SK-N-SH (cell line): ENCODE measurements at regions not wholly inside any gene's neighbourhood (a gene's known extent, or its start where the extent isn't known, plus 50 kb on each side); places are given as distances from the start of the nearest gene placed in this dataset.

Source experiments
- CTCF ChIA-PET: fragments of 300-600, 350-600 bp; formaldehyde crosslinking; extraction: SDS; loops from one replicate; lab custom pipeline; 2021; lab: Yijun Ruan, JAX
- POLR2A ChIA-PET: fragments of 350-600 bp; sonication (Branson Sonifier 250); formaldehyde crosslinking; extraction: SDS; loops from one replicate; lab custom pipeline; 2020; ENCODE audit warnings: antibody characterized with exemption, inconsistent platforms; lab: Yijun Ruan, JAX
- DNase-seq: peaks from one replicate; pipeline ENCODE4 v3.0.0; 2012
- H2AFZ ChIP-seq: fragments of 200-600 bp; sonication (generic); 2 replicates; pipeline ENCODE4 v1.8.1; 2016; ENCODE audit warnings: antibody characterized with exemption, mild to moderate bottlenecking, low read depth
- H3F3A ChIP-seq: fragments of 200-600 bp; sonication (generic); replicated peaks from 2 replicates; pipeline ENCODE3; 2016; ENCODE audit warnings: antibody characterized with exemption, mild to moderate bottlenecking; ENCODE audit not compliant: insufficient read depth
- H3K27ac ChIP-seq, 2 experiments: fragments of 200-500 bp in 1 of 2; fragments of 200-600 bp in 1 of 2; sonication (Bioruptor generic) in 1 of 2; sonication (generic), shearing (Covaris generic) in 1 of 2; 2 replicates each; pipeline versions ENCODE4 v1.5.1 to v1.6.1; 2014 to 2016; ENCODE audit warnings: low read depth in 2 of 2, inconsistent platforms in 1 of 2, low read length in 1 of 2, mild to moderate bottlenecking in 1 of 2, mixed read lengths in 1 of 2
- H3K27me3 ChIP-seq: fragments of 200-600 bp; sonication (generic), shearing (Covaris generic); 2 replicates; pipeline ENCODE4 v1.6.1; 2016; ENCODE audit warnings: mixed run types; ENCODE audit not compliant: insufficient read depth
- H3K36me3 ChIP-seq, 2 experiments: fragments of 200-500 bp in 1 of 2; fragments of 200-600 bp in 1 of 2; sonication (Bioruptor generic) in 1 of 2; sonication (generic) in 1 of 2; replicated peaks in 1 of 2; 2 replicates each; pipeline versions ENCODE3 to v1.5.1; 2014 to 2016; ENCODE audit warnings: low read length in 1 of 2, mild to moderate bottlenecking in 1 of 2; ENCODE audit not compliant: insufficient read depth in 2 of 2, control insufficient read depth in 1 of 2
- H3K4me1 ChIP-seq, 2 experiments: fragments of 200-500 bp in 1 of 2; fragments of 200-600 bp in 1 of 2; sonication (Bioruptor generic) in 1 of 2; sonication (generic), shearing (Covaris generic) in 1 of 2; 2 replicates each; pipeline versions ENCODE4 v1.5.1 to v1.6.1; 2014 to 2016; ENCODE audit warnings: low read depth in 1 of 2, low read length in 1 of 2, mixed run types in 1 of 2; ENCODE audit not compliant: insufficient read depth in 2 of 2, control insufficient read depth in 1 of 2
- H3K4me2 ChIP-seq: fragments of 200-600 bp; sonication (generic), shearing (Covaris generic); 2 replicates; pipeline ENCODE4 v1.6.1; 2017; ENCODE audit warnings: mixed run types
- H3K4me3 ChIP-seq, 2 experiments: fragments of 200-500 bp in 1 of 2; fragments of 200-600 bp in 1 of 2; sonication (Bioruptor generic) in 1 of 2; sonication (generic), shearing (Covaris generic) in 1 of 2; 2 replicates each; pipeline versions ENCODE4 v1.5.1 to v1.8.1; 2014 to 2016; ENCODE audit warnings: low read depth in 2 of 2, inconsistent platforms in 1 of 2, low read length in 1 of 2, mild to moderate bottlenecking in 1 of 2, mixed read lengths in 1 of 2, moderate library complexity in 1 of 2
- H3K79me2 ChIP-seq: fragments of 200-600 bp; sonication (generic); 2 replicates; pipeline ENCODE4 v1.8.1; 2017; ENCODE audit warnings: mild to moderate bottlenecking; ENCODE audit not compliant: insufficient read depth
- H3K9ac ChIP-seq: fragments of 200-600 bp; sonication (generic); 2 replicates; pipeline ENCODE4 v1.6.1; 2017; ENCODE audit warnings: mixed run types
- H3K9me2 ChIP-seq: fragments of 200-600 bp; sonication (generic); 2 replicates; pipeline ENCODE4 v1.6.1; 2017; ENCODE audit warnings: mixed run types
- H3K9me3 ChIP-seq: fragments of 200-600 bp; sonication (generic); 2 replicates; pipeline ENCODE4 v1.6.1; 2017; ENCODE audit warnings: mixed run types, mild to moderate bottlenecking, moderate library complexity
- H4K20me1 ChIP-seq: fragments of 200-600 bp; sonication (generic); 2 replicates; pipeline ENCODE4 v1.6.1; 2017; ENCODE audit warnings: mild to moderate bottlenecking, mixed run types; ENCODE audit not compliant: insufficient read depth
- CHD2 ChIP-seq: fragments of 150-350 bp; IDR thresholded peaks from 2 replicates; pipeline ENCODE4 v1.6.1; 2018; ENCODE audit warnings: low read length; ENCODE audit not compliant: partially characterized antibody
- ELF1 ChIP-seq: IDR thresholded peaks from 2 replicates; pipeline ENCODE4 v1.4.0; 2012
- EZH2phosphoT487 ChIP-seq: fragments of 200-600 bp; sonication (generic); IDR thresholded peaks from 2 replicates; pipeline ENCODE4 v1.6.1; 2017; ENCODE audit warnings: low read depth, mixed run types, mild to moderate bottlenecking, antibody characterized with exemption, moderate library complexity, borderline replicate concordance
- FOSL2 ChIP-seq: IDR thresholded peaks from 2 replicates; pipeline ENCODE4 v1.4.0; 2012; ENCODE audit warnings: low read depth, mild to moderate bottlenecking, moderate library complexity, borderline replicate concordance
- FOXJ3 ChIP-seq: sonication (generic); formaldehyde crosslinking; IDR thresholded peaks from 2 replicates; pipeline ENCODE4 v1.5.1; 2020; ENCODE audit warnings: mild to moderate bottlenecking, missing genetic modification reagents
- FOXM1 ChIP-seq: IDR thresholded peaks from 2 replicates; pipeline ENCODE4 v1.4.0; 2012; ENCODE audit warnings: low read depth, mild to moderate bottlenecking
- GATA2 ChIP-seq: sonication (generic); formaldehyde crosslinking; IDR thresholded peaks from 2 replicates; pipeline ENCODE4 v1.5.0; 2020; ENCODE audit warnings: mild to moderate bottlenecking, missing genetic modification reagents
- JUND ChIP-seq: IDR thresholded peaks from 2 replicates; pipeline ENCODE4 v1.4.0; 2012
- POLR2AphosphoS5 ChIP-seq: IDR thresholded peaks from 2 replicates; pipeline ENCODE4 v1.6.1; 2012; ENCODE audit warnings: low read depth, low read length
- RFX5 ChIP-seq: IDR thresholded peaks from 2 replicates; pipeline ENCODE4 v1.6.1; 2012; ENCODE audit warnings: mild to moderate bottlenecking, improper control_type of control experiment, low read length
- RXRA ChIP-seq: IDR thresholded peaks from 2 replicates; pipeline ENCODE4 v1.4.0; 2012; ENCODE audit warnings: low read depth, mild to moderate bottlenecking, borderline replicate concordance
- SIN3A ChIP-seq: IDR thresholded peaks from 2 replicates; pipeline ENCODE4 v1.6.1; 2012; ENCODE audit warnings: low read depth, mild to moderate bottlenecking, low read length, moderate library complexity, borderline replicate concordance
- SMC3 ChIP-seq: IDR thresholded peaks from 2 replicates; pipeline ENCODE4 v1.6.1; 2012; ENCODE audit warnings: low read depth, low read length, improper control_type of control experiment
- TAF1 ChIP-seq: IDR thresholded peaks from 2 replicates; pipeline ENCODE4 v1.6.1; 2012; ENCODE audit warnings: low read depth, mild to moderate bottlenecking, low read length, moderate library complexity, borderline replicate concordance
- WGBS: methylation state at CpG from one replicate; pipeline ENCODE4 v1.1.6; 2017; ENCODE audit warnings: low lambda C conversion rate; 5-methylcytosine and 5-hydroxymethylcytosine counted together
- TF ChIP-seq, protein P1 (sequence below): IDR thresholded peaks from 2 replicates; pipeline ENCODE4 v1.4.0; 2012; ENCODE audit warnings: low read depth, borderline replicate concordance
- TF ChIP-seq, protein P2 (sequence below): IDR thresholded peaks from 2 replicates; pipeline ENCODE4 v1.4.0; 2012; ENCODE audit warnings: low read depth, borderline replicate concordance
- TF ChIP-seq, protein P3 (sequence below): fragments of 150-350 bp; IDR thresholded peaks from 2 replicates; pipeline ENCODE4 v1.6.1; 2016; ENCODE audit warnings: mild to moderate bottlenecking, low read depth, low read length
- TF ChIP-seq, protein P4 (sequence below): IDR thresholded peaks from 2 replicates; pipeline ENCODE4 v1.4.0; 2012; ENCODE audit warnings: low read depth
- TF ChIP-seq, protein P5 (sequence below): fragments of 200-600 bp; sonication (generic); IDR thresholded peaks from 2 replicates; pipeline ENCODE4 v1.6.1; 2017; ENCODE audit warnings: antibody characterized with exemption, mild to moderate bottlenecking, moderate library complexity
- TF ChIP-seq, protein P6 (sequence below): IDR thresholded peaks from 2 replicates; pipeline ENCODE4 v1.6.1; 2012; ENCODE audit warnings: mild to moderate bottlenecking, low read depth, low read length, moderate library complexity

DNA sequence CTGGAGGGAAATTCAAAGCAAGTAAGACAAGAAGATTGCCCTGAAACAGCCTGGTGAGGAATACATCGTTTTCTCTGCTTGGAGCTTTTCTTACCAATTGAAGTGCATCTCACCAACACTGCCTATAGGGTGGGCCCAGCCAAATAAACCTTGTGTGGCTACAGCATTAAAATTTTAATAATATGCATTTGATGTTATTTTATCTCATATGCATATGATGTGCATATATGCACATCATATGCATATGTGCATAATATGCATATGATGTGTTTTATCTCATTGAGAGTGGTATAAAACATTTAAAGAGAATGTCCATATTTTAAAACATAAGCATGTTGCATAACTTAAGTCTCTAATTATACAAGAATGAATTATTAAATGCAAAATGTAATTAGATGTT lies 328.6 kb upstream of the ARID1B start (continued):
- TF ChIP-seq, protein P1, sequence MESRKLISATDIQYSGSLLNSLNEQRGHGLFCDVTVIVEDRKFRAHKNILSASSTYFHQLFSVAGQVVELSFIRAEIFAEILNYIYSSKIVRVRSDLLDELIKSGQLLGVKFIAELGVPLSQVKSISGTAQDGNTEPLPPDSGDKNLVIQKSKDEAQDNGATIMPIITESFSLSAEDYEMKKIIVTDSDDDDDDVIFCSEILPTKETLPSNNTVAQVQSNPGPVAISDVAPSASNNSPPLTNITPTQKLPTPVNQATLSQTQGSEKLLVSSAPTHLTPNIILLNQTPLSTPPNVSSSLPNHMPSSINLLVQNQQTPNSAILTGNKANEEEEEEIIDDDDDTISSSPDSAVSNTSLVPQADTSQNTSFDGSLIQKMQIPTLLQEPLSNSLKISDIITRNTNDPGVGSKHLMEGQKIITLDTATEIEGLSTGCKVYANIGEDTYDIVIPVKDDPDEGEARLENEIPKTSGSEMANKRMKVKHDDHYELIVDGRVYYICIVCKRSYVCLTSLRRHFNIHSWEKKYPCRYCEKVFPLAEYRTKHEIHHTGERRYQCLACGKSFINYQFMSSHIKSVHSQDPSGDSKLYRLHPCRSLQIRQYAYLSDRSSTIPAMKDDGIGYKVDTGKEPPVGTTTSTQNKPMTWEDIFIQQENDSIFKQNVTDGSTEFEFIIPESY = no peak
- TF ChIP-seq, protein P2, sequence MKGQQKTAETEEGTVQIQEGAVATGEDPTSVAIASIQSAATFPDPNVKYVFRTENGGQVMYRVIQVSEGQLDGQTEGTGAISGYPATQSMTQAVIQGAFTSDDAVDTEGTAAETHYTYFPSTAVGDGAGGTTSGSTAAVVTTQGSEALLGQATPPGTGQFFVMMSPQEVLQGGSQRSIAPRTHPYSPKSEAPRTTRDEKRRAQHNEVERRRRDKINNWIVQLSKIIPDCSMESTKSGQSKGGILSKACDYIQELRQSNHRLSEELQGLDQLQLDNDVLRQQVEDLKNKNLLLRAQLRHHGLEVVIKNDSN = no peak
- TF ChIP-seq, protein P3, sequence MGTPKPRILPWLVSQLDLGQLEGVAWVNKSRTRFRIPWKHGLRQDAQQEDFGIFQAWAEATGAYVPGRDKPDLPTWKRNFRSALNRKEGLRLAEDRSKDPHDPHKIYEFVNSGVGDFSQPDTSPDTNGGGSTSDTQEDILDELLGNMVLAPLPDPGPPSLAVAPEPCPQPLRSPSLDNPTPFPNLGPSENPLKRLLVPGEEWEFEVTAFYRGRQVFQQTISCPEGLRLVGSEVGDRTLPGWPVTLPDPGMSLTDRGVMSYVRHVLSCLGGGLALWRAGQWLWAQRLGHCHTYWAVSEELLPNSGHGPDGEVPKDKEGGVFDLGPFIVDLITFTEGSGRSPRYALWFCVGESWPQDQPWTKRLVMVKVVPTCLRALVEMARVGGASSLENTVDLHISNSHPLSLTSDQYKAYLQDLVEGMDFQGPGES = no peak
- TF ChIP-seq RFX5 (no peak), SIN3A (no peak), POLR2AphosphoS5 (no peak), JUND (no peak), FOSL2 (no peak), CHD2 (no peak), SMC3 (no peak)
- TF ChIP-seq, protein P4, sequence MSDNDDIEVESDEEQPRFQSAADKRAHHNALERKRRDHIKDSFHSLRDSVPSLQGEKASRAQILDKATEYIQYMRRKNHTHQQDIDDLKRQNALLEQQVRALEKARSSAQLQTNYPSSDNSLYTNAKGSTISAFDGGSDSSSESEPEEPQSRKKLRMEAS = no peak

DNA sequence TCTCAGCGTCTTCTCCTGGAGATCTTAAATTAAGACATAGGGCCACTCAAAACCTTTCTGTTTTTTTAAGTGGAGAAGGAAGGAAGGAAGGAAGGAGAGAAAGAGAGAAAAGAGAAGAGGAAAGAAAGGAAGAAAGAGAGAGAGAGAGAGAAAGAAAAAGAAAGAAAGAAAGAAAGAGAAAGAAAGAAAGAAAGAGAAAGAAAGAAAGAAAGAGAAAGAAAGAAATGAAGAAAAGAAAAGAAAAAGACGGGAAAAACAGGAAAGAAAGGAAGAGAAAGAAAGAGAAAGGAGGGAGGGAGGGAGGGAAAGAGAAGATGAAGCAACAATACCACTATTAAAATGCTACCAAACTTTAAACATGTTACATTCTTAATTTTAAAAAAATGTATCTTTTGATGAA lies 336.5 kb upstream of the ARID1B start:
- Histone ChIP-seq H3K36me3 (no peaks in the 10 kb centered on the region), H3K4me2 (no peak overlapping the region), H3K27ac (no peak overlapping the region), H2AFZ (no peak overlapping the region), H3K9me2 (no peaks in the 10 kb centered on the region), H3K4me1 (no peaks in the 10 kb centered on the region; a peak in 1 of 4 replicates), H3K27me3 (no peaks in the 10 kb centered on the region), H3K79me2 (no peaks in the 10 kb centered on the region), H3K9me3 (no peaks in the 10 kb centered on the region), H3K9ac (no peak overlapping the region), H3F3A (no peaks in the 10 kb centered on the region), H4K20me1 (no peaks in the 10 kb centered on the region), H3K4me3 (no peak overlapping the region)
- no peak for DNase-seq
- WGBS = 36% methylated on average over 2 of the region's 2 CpGs
- POLR2A ChIA-PET = no interaction called here
- TF ChIP-seq RXRA (no peak), SIN3A (no peak), GATA2 (CRISPR knock-in tag) (no peak), ELF1 (no peak), TAF1 (no peak), EZH2phosphoT487 (no peak), CHD2 (no peak), JUND (no peak), FOXJ3 (CRISPR knock-in tag) (no peak), FOXM1 (no peak), POLR2AphosphoS5 (no peak)
- TF ChIP-seq, protein P5, sequence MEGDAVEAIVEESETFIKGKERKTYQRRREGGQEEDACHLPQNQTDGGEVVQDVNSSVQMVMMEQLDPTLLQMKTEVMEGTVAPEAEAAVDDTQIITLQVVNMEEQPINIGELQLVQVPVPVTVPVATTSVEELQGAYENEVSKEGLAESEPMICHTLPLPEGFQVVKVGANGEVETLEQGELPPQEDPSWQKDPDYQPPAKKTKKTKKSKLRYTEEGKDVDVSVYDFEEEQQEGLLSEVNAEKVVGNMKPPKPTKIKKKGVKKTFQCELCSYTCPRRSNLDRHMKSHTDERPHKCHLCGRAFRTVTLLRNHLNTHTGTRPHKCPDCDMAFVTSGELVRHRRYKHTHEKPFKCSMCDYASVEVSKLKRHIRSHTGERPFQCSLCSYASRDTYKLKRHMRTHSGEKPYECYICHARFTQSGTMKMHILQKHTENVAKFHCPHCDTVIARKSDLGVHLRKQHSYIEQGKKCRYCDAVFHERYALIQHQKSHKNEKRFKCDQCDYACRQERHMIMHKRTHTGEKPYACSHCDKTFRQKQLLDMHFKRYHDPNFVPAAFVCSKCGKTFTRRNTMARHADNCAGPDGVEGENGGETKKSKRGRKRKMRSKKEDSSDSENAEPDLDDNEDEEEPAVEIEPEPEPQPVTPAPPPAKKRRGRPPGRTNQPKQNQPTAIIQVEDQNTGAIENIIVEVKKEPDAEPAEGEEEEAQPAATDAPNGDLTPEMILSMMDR = no peak
- TF ChIP-seq, protein P2 = no peak
- TF ChIP-seq, protein P6, sequence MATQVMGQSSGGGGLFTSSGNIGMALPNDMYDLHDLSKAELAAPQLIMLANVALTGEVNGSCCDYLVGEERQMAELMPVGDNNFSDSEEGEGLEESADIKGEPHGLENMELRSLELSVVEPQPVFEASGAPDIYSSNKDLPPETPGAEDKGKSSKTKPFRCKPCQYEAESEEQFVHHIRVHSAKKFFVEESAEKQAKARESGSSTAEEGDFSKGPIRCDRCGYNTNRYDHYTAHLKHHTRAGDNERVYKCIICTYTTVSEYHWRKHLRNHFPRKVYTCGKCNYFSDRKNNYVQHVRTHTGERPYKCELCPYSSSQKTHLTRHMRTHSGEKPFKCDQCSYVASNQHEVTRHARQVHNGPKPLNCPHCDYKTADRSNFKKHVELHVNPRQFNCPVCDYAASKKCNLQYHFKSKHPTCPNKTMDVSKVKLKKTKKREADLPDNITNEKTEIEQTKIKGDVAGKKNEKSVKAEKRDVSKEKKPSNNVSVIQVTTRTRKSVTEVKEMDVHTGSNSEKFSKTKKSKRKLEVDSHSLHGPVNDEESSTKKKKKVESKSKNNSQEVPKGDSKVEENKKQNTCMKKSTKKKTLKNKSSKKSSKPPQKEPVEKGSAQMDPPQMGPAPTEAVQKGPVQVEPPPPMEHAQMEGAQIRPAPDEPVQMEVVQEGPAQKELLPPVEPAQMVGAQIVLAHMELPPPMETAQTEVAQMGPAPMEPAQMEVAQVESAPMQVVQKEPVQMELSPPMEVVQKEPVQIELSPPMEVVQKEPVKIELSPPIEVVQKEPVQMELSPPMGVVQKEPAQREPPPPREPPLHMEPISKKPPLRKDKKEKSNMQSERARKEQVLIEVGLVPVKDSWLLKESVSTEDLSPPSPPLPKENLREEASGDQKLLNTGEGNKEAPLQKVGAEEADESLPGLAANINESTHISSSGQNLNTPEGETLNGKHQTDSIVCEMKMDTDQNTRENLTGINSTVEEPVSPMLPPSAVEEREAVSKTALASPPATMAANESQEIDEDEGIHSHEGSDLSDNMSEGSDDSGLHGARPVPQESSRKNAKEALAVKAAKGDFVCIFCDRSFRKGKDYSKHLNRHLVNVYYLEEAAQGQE = no peak
- CTCF ChIA-PET = no interaction called here
